Body of pancreas (tissue), 4 donors: ENCODE measurements at regions not wholly inside any gene's neighbourhood (a gene's known extent, or its start where the extent isn't known, plus 50 kb on each side); places are given as distances from the start of the nearest gene placed in this dataset.
"Not testable (repeated sequence)": the region's sequence is repeated elsewhere in the genome, so short reads cannot be mapped to it uniquely, and the experiment has no call there.

Source experiments
- ATAC-seq: fragments of 150-250 bp; one replicate; pipeline ENCODE4 v1.9.1; 2016
- DNase-seq, 4 donors: peaks; one replicate each; pipeline ENCODE4 v3.0.0-alpha.2; 2019
- H3K27ac ChIP-seq, 4 donors: fragments of 200-600 bp; sonication (generic); 1 replicate in 3 of 4; 2 replicates in 1 of 4; pipeline versions ENCODE4 v1.5.1 to v1.6.1; 2016 to 2019; ENCODE audit warnings: mild to moderate bottlenecking in 1 of 4, mixed read lengths in 1 of 4, moderate library complexity in 1 of 4
- H3K27me3 ChIP-seq, 2 donors: fragments of 200-600 bp; sonication (generic); one replicate each; pipeline ENCODE4 v1.6.0; 2016; ENCODE audit warnings: mild to moderate bottlenecking in 1 of 2
- H3K36me3 ChIP-seq, 2 donors: fragments of 200-600 bp; sonication (generic); replicated peaks in 1 of 2; 2 replicates each; pipeline ENCODE4 v1.5.1; 2016; ENCODE audit warnings: low read depth in 2 of 2; ENCODE audit not compliant: insufficient read depth in 1 of 2
- H3K4me1 ChIP-seq: fragments of 200-600 bp; sonication (generic); one replicate; pipeline ENCODE4 v1.6.0; 2016
- H3K4me3 ChIP-seq, 2 donors: fragments of 200-600 bp; sonication (generic); 1 replicate in 1 of 2; 2 replicates in 1 of 2; pipeline ENCODE4 v1.5.1; 2016 to 2019
- H3K9me3 ChIP-seq, 3 donors: fragments of 200-600 bp; sonication (generic); 1 replicate in 2 of 3; 2 replicates in 1 of 3; pipeline ENCODE4 v1.5.1; 2016
- POLR2A ChIP-seq, 3 donors: fragments of 450-650 bp; IDR thresholded peaks; one replicate each; pipeline ENCODE4 v1.6.1; 2016; ENCODE audit warnings: antibody characterized with exemption in 3 of 3, mild to moderate bottlenecking in 2 of 3
- WGBS, 2 donors: methylation state at CpG; one replicate each; pipeline ENCODE4 v1.1.5; 2017; 5-methylcytosine and 5-hydroxymethylcytosine counted together
- intact Hi-C: fragments of 100-400 bp; cut with DNase I; formaldehyde crosslinking; loops from one replicate; pipeline ENCODE4 v1.15.1; 2023
- TF ChIP-seq, protein P1 (sequence below), 7 experiments: fragments of 450-650 bp in 4 of 7; fragments of 200-600 bp in 3 of 7; sonication (generic) in 3 of 7; IDR thresholded peaks; one replicate each; pipeline ENCODE4 v1.5.1; 2016 to 2019; ENCODE audit warnings: antibody characterized with exemption in 7 of 7

DNA sequence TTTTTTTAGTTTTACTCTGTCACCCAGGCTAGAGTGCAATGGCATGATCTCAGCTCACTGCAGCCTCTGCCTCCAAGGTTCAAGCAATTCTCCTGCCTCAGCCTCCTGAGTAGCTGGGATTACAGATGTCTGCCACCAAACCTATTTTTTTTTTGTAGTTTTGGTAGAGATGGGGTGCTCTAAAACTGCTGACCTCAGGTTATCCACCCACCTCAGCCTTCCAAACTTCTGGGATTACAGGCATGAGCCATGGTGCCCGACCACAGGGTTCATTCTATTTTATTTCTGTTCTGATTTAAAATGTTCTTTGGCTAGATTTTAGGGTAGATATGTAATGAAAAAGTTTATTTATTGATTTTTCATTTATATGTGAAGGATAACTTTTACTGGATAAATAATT, 1062.8 kb upstream of the NOVA1 start:
- no peak overlapping the region for H3K4me3 ChIP-seq
- 33 to 36% methylated on average over 1 of the region's 1 CpG for WGBS, 2 donors
- intact Hi-C loops, result no loop called here

DNA sequence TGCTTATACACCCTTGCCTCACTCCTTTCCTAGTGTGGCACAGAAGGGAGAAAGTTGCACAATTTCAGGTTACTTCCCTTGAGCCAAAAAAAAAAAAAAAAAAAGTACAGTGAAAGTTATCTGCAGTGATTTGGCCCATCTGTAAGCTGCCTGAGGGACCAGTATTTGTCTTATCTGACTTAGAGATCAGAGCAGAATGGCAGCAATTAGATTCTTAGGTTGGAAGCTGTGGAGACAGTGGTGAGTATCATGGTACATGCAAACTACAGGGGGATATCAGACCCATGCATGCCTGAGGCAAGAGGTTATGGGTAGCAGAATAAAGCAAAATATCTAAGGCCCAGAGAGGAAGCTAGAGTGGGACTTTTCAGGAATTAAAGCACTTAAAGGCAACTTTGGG, 1070.7 kb upstream of the NOVA1 start:
- TF ChIP-seq, protein P1, sequence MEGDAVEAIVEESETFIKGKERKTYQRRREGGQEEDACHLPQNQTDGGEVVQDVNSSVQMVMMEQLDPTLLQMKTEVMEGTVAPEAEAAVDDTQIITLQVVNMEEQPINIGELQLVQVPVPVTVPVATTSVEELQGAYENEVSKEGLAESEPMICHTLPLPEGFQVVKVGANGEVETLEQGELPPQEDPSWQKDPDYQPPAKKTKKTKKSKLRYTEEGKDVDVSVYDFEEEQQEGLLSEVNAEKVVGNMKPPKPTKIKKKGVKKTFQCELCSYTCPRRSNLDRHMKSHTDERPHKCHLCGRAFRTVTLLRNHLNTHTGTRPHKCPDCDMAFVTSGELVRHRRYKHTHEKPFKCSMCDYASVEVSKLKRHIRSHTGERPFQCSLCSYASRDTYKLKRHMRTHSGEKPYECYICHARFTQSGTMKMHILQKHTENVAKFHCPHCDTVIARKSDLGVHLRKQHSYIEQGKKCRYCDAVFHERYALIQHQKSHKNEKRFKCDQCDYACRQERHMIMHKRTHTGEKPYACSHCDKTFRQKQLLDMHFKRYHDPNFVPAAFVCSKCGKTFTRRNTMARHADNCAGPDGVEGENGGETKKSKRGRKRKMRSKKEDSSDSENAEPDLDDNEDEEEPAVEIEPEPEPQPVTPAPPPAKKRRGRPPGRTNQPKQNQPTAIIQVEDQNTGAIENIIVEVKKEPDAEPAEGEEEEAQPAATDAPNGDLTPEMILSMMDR (IDR thresholded peaks at IDR 0.05), result no peak
- TF ChIP-seq POLR2A (IDR thresholded peaks at IDR 0.05), result no peak
- no peak for ATAC-seq
- intact Hi-C loops, result no loop called here
- H3K4me3 ChIP-seq, result no peak overlapping the region
- no peak overlapping the region for H3K27ac ChIP-seq
- H3K36me3 ChIP-seq, result no peaks in the 10 kb centered on the region
- no peaks in the 10 kb centered on the region for H3K27me3 ChIP-seq
- H3K9me3 ChIP-seq, result no peaks in the 10 kb centered on the region
- no peak for DNase-seq
- H3K4me1 ChIP-seq, result no peaks in the 10 kb centered on the region

More for the DNA sequence above, 1062.8 kb upstream of the NOVA1 start:
- H3K27me3 ChIP-seq, result no peaks in the 10 kb centered on the region
- H3K36me3 ChIP-seq, result no peaks in the 10 kb centered on the region
- DNase-seq, result no peak
- H3K27ac ChIP-seq, result no peak overlapping the region
- H3K4me1 ChIP-seq, result no peaks in the 10 kb centered on the region
- ATAC-seq, result no peak
- TF ChIP-seq, protein P1 (IDR thresholded peaks at IDR 0.05), result no peak
- no peak for TF ChIP-seq POLR2A (IDR thresholded peaks at IDR 0.05)
- no peaks in the 10 kb centered on the region for H3K9me3 ChIP-seq

DNA sequence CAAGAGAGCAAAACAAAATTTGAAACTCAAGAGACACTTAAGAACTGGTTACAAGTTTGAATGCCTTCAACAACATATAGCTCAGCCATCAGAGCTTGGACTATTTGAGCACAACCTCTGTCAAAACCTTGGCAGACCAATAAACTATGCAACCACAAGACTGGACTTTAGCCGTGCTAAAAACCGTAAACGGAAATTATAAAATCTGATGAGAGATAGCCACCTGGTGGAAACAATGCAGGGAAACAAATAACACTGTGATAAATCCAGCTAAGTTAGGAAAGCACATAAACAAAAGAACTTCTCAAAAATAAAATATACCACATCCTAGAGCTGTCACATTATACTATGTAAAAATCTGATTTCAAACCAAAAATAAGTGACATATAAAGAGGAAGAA, 1074.2 kb upstream of the NOVA1 start:
- ATAC-seq, result no peak
- no peak for TF ChIP-seq POLR2A (IDR thresholded peaks at IDR 0.05)
- TF ChIP-seq, protein P1 (IDR thresholded peaks at IDR 0.05), result no peak
- Histone ChIP-seq H3K27me3 (no peaks in the 10 kb centered on the region), H3K36me3 (no peaks in the 10 kb centered on the region), H3K4me1 (no peaks in the 10 kb centered on the region), H3K27ac (no peak overlapping the region), H3K4me3 (no peak overlapping the region), H3K9me3 (no peaks in the 10 kb centered on the region)
- WGBS, 2 donors, result 44 to 65% methylated on average over 3 of the region's 3 CpGs
- DNase-seq, result no peak
- intact Hi-C loops, result no loop called here

DNA sequence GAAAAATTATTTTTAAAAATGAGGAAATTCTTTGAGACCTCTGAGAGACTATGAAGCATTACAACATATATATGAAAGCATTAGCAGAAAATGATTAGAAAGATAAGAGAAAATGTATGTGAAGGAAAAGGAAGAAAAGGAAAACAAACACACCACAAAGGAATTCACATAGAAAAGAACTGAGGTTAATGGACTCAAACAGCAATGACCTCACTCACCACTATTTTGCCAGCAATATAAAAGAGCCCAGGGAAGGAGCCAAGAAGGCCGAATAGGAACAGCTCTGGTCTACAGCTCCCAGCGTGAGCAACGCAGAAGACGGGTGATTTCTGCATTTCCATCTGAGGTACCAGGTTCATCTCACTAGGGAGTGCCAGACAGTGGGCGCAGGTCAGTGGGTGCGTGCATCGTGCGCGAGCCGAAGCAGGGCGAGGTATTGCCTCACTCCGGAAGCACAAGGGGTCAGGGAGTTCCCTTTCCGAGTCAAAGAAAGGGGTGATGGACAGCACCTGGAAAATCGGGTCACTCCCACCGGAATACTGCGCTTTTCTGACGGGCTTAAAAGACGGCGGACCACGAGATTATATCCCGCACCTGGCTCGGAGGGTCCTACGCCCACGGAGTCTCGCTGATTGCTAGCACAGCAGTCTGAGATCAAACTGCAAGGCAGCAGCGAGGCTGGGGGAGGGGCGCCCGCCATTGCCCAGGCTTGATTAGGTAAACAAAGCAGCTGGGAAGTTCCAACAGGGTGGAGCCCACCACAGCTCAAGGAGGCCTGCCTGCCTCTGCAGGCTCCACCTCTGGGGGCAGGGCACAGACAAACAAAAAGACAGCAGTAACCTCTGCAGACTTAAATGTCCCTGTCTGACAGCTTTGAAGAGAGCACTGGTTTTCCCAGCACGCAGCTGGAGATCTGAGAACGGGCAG, 1075.2 kb upstream of the NOVA1 start:
- H3K4me1 ChIP-seq, DNase-seq, H3K4me3 ChIP-seq, ATAC-seq, H3K9me3 ChIP-seq, H3K27me3 ChIP-seq, intact Hi-C loops, H3K27ac ChIP-seq, H3K36me3 ChIP-seq: not testable (repeated sequence)
- 80 to 82% methylated on average over 17 to 29 of the region's 30 CpGs for WGBS, 2 donors

DNA sequence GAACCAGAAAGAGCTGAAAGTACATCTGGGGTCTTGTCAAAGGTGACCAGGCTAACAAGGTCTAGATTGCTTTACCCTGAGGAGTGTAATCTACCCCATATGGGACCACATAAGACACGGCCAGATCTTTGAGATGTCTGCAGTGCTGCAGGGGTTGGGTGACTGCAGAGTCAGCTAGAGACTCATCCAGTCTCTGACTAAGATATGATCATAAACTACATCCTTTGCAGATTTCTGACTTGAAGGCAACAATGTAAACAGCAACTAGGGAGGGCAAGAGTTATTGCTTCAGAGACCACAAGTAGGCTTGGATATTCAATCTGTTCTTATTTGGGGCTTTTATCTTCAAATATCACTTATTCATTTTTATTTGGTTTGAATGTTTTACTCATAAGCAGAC, 1080.5 kb upstream of the FOXG1 start:
- Histone ChIP-seq H3K4me1 (no peaks in the 10 kb centered on the region), H3K27ac (no peak overlapping the region), H3K4me3 (no peak overlapping the region), H3K9me3 (no peaks in the 10 kb centered on the region), H3K36me3 (no peaks in the 10 kb centered on the region), H3K27me3 (no peaks in the 10 kb centered on the region)
- no peak for TF ChIP-seq POLR2A (IDR thresholded peaks at IDR 0.05)
- TF ChIP-seq, protein P1 (IDR thresholded peaks at IDR 0.05), result no peak
- intact Hi-C loops, result no loop called here
- DNase-seq (no peak), ATAC-seq (no peak)
- 17 to 31% methylated on average over 1 of the region's 1 CpG for WGBS, 2 donors
